GM18868 (cell line): ENCODE measurements at regions not wholly inside any gene's neighbourhood (a gene's known extent, or its start where the extent isn't known, plus 50 kb on each side); places are given as distances from the start of the nearest gene placed in this dataset.

Source experiments
- ATAC-seq: cut with Tn5 transposase; IDR thresholded peaks from one replicate; pipeline ENCODE4 v1.9.1; 2021; ENCODE audit warnings: mild to moderate bottlenecking, moderate library complexity; ENCODE audit not compliant: unreplicated experiment

DNA sequence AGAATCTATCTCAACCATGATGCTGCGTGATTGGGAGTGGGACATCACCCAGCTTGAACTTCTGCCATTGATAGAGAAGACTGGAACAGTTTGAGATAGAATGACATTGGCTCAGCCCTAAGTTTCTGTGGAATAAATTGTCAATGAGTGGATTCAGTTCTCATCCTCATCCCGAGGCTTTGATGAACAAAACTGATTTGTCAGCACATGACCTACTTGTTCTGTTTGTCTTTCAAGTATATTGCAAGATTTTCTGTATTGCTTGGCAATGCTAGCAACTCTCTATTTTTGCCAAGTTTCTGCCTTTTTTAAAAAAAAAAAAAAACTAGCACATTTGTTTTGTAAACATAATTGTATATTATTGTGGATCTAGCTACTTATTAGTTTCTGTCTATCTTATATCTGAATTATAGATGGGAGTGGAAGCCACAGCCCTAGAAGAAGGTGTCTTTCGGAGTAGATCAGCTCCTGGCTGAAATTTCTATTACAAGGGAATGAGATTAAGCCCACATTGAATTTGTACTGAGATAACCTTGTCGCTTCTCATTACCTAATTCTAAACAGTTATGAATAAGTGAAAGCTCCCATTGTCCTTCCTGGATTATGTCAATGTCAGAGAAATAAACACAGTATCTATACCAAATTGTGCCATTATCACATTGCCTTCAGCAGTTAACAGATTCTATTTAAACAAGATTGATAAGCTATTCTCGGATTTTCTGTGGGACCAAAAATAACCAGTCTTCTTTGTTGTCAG lies 166.1 kb downstream of the TNFSF13B start:
- ATAC-seq, result no peak

DNA sequence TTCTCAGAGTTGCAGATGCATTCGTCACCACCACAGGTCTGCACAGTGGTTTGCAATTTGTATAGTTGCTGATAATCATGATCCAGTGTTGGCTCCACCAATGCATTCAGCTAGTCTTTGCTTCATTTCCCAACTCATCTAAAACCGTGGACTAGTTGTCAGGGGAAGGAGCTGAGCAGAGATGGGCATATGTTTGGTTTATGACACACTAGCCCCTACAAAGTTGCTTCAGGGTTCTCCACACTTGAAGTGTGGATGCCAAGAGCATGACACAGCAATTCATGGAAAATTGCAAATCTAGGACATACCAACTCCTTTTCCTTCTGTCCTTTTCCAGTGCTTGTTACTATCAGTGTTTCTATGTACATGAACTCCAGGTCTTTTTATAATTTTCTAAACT lies 168.0 kb downstream of the TNFSF13B start:
- no peak for ATAC-seq

DNA sequence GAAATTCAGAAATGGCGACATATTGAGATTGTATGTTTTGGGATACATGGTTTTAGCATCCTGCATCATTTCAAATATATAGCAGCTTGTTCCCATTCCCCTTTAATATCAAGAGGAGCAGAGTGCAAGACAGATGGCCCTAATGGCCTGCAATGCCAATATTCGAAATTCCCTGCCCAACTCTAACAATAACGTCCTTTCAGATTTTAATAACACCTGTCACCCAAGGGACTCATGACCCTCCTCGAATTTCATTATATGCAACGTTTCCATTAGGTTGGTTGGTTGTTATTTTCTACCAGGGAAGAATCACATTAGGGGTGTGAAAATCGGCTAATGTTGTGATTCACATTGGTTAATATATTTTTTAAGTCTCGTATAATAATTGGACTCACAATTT lies 170.0 kb downstream of the TNFSF13B start:
- ATAC-seq, result no peak

DNA sequence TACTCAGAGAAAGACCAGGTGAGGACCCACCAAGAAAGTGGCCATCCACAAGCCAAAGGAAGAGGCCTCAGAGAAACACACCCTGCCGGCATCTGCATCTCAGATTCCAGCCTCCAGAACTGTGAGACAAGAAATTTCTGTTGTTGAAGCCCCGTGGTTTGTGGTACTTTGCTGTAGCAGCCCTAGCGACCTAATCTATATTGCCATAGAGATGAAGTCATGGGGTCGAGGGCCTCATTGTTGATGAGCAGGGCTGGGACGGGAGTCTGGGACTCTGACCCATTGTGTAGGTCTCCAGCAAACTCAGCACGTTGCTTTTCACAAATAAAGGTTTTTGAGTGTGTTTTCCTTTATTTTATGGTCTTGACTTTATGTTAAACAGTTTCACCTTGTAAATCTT lies 174.9 kb downstream of the TNFSF13B start:
- ATAC-seq, result no peak

- ATAC-seq, result no peak
Observed at GRCh38 chr13:108448891-108449290, 179.4 kb downstream of the TNFSF13B start.

GRCh38 chr13:108451121-108451520 lies 178.3 kb upstream of the MYO16 start:
- ATAC-seq, result no peak

DNA sequence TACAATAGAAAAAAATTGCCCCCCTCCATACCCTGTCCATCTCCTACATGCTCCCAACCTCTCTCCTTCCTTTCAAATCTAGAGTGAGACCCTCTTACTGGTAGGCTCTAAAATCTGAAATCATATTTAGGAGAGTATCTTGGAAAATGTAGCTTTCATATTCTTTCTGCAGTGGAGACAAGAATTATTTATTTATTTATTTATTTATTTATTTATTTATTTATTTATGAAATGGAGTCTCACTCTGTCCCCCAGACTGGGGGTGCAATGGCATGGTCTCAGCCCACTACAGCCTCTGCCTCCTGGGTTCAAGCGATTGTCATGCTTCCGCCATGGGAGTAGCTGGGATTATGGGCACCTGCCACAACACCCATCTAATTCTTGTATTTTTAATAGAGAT lies 174.1 kb upstream of the MYO16 start:
- no peak for ATAC-seq

DNA sequence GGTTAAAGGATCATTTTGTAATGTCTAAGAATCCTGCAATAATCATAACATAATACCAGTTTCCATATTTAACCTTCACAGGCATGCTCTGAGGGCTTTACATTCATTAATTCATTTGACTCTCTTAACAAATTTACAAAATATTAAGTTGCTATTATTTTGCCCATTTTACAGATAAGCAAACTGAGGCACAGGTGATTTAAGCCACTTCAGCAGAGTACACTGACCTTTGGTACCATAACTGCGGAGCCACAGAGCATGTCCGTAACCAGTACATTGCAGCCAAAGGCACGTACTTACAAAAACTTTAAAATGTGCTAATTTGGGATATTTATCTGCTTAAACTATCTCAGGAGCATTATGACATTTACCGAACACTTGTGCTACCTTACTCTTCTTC lies 169.4 kb upstream of the MYO16 start:
- no peak for ATAC-seq

DNA sequence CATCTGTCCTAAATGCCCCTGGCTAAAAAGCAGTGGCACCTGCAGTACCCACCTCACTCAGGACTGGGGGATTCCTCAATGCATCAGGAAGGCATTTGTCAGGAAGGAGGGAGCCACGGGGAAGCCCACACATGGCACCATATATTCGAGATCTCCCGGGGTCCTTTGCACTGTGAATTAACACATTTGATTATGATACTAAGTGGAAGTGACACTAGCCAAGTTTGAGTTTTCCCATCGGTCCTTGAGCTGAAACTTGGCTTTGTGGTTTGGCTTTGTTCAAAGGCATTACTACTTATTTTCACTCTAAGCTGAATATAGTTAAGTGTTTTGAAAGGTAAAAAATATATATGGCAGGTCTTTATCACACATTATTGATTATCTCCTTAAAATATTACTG lies 168.7 kb upstream of the MYO16 start:
- ATAC-seq, result no peak

DNA sequence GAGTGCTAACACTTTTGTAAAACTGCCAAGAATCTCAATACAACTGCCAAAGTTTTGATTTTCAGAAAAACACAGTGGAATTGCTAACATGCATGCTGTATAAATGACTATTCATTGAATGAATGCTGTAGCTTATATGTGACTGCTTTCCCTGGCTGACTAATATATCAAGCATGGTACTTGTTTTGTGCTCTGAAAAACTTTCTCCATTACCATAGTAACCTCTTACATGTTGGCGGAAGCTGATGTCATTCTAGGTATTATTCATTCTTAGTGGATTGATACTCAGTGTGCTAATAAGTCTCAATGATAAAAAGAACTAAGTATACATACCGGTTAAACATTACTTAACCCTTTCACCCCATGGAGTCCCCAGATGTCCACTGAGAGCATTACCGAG lies 166.1 kb upstream of the MYO16 start:
- ATAC-seq, result peak; percentile 56

DNA sequence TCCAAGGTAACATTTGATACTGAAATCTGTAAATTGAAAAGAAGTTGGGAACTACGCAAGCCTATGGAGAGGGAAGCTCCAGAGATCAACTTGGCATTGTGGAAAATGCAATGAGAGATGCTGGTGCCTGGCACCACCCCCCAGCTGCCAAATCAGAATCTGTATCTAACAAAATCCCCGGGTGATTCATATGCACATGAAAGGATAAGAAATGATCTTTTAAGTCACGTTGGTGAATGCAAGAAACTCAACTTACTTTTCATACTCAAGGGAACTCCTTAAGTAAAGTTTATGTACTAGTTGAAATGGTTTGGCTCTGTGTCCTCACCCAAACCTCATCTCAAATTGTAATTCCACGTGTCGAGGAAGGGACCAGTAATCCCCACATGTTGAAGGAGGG lies 158.5 kb upstream of the MYO16 start:
- no peak for ATAC-seq

GRCh38 chr13:108475181-108475580 lies 154.2 kb upstream of the MYO16 start:
- ATAC-seq, result no peak

GRCh38 chr13:108477376-108477775 lies 152.0 kb upstream of the MYO16 start:
- no peak for ATAC-seq

DNA sequence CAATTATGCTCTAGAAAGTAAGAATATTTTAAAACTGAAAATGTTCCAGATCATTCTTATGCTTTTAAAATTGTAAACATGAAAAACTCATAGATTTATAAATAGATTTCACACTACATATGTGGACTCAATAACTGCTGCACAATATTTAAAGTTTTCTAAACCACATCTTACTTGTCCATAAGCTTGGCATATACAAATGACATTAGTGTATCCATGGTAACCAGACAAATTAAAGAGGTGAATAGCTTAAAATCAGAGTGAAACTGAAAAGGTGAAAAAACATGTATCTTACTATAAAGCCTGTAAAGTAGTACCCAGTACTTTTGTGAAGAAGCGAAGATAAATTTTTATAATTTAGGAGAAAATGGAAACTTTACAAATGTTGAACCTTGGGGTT lies 151.2 kb upstream of the MYO16 start:
- ATAC-seq, result no peak

DNA sequence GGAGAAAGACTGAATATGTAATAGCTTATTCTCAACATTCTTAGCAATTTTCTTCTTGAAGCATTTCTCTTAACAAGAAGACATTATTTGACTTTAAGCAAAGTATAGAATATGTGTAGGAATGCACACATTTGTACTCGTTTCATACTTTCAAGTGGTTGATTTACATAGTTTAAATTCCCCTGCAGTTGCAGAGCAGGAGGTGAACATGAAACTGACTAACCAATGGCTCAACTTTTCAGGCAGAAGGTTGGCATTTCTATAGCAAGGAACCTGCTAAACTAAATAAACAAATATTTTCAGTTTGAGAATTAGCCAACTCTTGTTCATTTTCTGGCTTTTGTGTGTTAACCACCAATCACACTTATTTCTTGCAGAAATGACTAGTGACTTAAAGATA lies 145.4 kb upstream of the MYO16 start:
- no peak for ATAC-seq

DNA sequence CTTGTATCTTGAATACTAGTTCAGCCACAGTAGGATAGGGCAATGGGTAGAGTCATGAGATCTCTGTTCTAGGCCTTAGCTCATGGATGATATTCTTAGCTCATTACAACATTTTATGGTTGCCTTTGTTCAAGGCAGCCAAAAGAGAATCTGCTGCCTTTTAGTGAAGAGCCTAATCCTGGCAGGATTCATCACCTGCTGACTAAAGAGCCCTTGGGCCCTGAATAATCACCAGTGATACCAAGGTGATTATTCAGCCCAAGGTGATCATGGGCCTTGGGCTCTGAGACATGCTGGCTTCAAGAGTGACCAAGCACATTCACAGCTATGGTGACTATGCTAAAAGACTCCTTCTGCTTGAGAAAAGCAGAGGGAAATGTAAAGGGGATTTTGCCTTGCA lies 143.3 kb upstream of the MYO16 start:
- ATAC-seq, result no peak

DNA sequence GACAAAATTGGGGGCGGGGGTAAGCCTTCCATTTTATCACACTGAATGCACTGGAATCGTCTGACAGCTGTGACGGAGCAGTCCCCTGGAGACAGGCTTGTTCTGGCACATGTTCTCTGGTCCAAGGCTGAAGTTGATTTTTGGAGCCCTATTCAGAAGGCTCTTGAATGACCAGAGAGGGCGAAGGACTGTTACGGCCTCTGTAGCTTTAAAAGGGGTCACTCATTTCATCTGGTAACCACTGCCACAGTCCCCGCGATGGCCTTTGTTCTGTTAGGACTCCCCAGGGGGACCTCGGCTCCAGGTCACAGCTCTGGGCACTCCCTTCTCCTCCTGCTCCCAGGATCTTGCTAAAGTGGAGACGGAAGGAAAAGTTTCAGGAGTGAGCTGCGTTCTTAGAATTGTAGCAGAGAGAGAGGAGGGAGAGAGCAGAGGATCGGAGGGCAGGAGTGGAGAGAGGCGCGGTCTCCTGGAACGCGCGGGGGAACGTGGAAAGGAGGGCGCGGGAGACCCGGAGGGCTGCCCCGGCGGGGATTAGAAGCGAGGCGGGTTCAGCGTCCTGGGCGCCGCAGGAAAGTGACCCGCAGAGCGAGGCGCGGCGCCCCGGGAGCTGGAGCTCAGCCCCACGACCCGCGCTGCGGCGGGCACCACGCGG lies 134.3 kb upstream of the MYO16 start:
- no peak for ATAC-seq

- no peak for ATAC-seq
Observed at GRCh38 chr13:108495646-108496361, 133.6 kb upstream of the MYO16 start.

- no peak for ATAC-seq
Observed at GRCh38 chr13:108496362-108497210, 132.8 kb upstream of the MYO16 start.

DNA sequence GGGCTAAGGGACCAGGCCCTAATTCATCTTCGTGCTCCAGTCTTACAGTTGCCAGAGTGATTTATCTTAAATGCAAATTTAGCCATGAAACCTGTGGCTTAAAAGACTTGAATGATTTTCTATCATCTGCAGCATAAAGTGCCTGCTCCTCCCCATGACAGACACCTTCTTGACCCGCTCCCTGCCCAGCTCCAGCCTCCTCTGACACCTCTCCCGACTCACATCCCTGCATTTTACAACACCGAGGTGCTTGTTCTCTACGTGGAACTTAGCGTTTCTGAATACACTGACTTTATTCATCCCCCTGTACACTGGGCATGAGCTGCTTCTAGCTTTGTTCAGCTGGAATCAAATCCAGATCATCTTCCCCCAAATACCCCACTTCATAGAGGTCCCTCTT lies 128.7 kb upstream of the MYO16 start:
- ATAC-seq, result no peak

- ATAC-seq, result peak; percentile 52
Observed at GRCh38 chr13:108508263-108508662, 121.1 kb upstream of the MYO16 start.
